ENCODE measurements at regions not wholly inside any gene's neighbourhood (a gene's known extent, or its start where the extent isn't known, plus 50 kb on each side); places are given as distances from the start of the nearest gene placed in this dataset.

- TF ChIP-seq RAD21 (IDR thresholded peaks at IDR 0.05; ENCODE audit: low read depth) (no peak), CEBPB (IDR thresholded peaks at IDR 0.05) (no peak), USF1 (IDR thresholded peaks at IDR 0.05) (no peak), YY1 (IDR thresholded peaks at IDR 0.05; ENCODE audit: low read depth) (no peak), TAF1 (IDR thresholded peaks at IDR 0.05; ENCODE audit: low read depth) (no peak), ZBTB7A (IDR thresholded peaks at IDR 0.05; ENCODE audit: low read depth) (no peak), EP300 (IDR thresholded peaks at IDR 0.05; ENCODE audit: borderline replicate concordance) (no peak)
- TF ChIP-seq, protein P1, sequence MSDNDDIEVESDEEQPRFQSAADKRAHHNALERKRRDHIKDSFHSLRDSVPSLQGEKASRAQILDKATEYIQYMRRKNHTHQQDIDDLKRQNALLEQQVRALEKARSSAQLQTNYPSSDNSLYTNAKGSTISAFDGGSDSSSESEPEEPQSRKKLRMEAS (IDR thresholded peaks at IDR 0.05), result no peak
Observed at GRCh38 chr5:20105915-20106314, 117.9 kb upstream of the CDH18 start.

Measured in Ishikawa (cell line).